ENCODE measurements at regions not wholly inside any gene's neighbourhood (a gene's known extent, or its start where the extent isn't known, plus 50 kb on each side); places are given as distances from the start of the nearest gene placed in this dataset.
A peak's percentile ranks its signal among the peaks of the same experiment; 100 is the strongest.

DNA sequence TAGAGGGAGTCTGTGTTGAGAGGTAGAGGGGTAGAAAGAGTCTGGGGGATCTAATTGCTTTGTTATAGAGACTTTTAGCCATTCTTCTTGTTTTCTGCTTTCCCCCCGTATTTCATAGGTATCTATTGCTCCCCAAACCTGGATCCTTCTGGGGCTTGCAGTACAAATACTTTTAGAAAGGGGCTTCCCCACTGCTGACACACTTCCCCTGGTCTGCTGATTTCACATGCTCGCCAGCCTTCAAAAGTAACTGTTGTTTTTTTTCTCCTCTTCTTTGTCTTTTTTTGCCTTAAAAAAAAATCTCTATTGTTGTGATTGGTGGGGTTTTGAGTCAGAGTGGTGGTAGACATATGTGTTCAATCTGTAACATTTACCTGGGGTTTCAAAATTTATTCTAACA, 300.6 kb upstream of the AZI2 start:
- DNase-seq = no peak

DNA sequence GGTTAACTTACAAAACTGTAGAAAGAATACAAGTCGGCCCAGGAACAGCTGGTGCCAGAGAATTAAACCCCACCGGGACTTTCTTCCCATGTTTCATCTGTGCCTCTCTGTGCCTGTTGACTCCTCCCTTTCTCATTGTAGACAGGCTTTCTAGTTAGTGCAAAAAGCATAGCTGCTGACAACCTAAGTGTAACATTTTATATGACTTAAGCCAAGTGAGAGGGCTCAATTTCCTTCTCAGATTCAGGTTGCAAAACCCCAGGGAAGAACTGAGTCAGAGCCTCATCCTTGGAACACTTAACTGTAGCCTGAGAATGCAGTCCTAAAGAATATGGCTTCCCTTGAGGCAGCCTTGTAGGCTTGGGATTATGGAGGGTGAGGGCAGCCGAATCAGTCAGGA, 302.5 kb upstream of the AZI2 start:
- DNase-seq = no peak

DNA sequence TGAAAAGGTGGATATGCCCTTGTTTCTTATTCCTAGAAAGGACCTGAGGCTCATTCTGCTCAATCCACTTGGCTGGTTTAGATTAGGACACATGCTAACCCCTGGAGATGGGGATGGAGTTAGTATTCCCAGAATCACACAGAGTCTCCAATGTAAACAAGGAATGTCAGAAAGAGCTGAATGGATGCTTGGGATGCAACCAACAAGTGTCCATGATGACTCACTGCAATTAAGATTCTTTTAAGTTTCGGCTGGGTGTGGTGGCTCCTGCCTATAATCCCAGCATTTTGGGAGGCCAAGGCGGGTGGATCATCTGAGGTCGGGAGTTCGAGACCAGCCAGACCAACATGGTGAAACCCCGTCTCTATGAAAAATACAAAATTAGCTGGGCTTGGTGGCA, 315.5 kb upstream of the AZI2 start:
- no peak for DNase-seq

DNA sequence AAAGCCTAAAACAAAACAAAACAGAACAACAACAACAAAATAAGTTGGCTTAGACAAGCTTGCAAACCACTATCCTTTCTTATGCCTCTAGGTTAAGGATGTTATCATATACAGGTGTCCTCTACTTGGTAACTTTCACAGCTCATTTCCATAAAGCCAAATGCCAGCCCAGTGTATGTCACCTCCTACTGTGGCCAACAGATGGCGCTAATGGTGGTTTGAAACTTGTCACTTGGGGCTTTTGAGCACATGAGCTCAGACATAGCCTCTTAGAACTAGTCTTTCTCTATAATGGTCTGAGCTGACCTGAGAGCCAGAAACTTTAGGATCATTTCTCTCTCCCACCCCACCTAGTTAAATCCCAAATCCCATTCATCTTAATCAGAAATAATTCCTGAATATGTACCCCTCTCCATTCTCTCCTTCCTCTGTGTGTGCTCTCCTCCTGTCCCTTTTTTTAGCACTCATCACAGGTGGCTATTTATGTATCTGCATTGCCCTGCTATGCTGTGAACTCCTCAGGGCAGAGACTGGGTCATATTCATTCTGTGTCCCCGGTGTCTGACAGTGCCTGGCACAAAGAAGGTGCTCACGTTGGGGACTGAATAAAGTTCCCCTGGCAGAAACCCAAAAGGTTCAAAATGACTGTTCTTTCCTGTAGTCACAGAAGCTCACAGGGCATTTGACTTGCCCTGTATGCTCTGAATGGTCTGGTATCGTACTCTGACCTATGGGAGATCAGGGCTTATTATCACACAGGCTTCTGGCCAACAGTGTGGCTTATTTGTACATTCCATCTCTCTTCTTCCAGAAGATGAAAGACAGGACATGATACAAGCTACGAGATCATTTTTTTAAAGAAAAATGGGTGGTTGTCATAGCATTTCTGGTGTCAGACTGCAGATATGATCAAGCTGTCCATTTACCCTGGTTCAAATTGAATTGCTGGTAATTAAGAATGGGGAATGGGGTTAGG, 319.3 kb upstream of the AZI2 start:
- peak; percentile 64 for DNase-seq

DNA sequence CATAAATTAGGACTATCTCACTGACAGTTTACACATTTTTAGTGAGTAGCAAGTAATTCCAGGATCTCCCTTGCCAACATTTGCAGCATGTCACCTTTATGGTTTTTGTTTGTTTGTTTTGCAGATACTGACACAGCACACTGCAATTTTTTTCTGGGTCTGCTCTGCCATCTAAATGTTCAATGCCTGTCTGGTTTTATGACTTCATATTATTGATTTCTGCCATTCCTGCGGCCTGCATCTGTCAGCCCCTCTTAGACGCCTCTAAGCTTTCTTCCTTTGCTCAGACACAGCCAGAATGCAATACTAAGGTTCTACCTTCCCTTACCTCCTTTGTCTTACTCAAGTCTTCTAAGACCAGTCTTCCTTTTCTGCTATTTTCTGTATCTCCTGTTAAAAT, 321.2 kb upstream of the AZI2 start:
- no peak for DNase-seq

DNA sequence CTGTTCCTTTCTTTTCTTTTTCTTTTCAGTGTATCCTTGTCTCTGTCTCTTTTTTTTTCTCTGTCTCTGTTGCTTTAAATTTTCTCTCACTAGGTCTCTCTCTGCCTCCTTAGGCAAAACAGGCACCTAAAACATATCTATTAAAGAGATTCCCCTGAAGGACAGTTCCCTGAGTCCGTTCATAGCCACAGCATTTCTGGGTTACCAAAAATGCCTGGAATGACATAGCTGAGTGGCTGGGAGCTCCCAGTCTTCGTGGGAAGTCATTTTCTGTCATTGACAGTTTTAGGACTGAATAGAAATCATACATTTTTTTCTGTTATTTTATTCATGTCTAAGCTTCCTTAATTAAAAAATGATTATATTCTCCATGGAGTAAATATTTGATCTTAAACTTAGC, 323.8 kb upstream of the AZI2 start:
- no peak for DNase-seq

DNA sequence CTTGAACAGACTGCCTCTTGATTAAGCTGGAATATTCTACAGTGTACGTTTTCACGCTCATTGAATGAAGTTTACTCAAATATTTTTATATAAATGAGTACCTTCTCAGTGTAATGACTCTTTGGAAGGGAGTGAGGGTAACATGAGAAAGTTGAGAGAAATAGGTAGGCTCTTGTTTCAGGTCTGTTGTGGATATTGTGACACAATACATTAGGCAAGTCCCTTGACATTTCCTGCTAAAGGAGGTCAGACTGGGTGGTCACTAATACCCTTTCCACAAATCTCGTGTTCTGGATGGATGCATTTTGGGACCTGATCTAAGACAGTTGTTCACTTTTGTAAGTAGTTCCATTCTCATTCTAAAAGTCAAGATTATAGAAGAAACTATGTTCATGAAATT, 324.8 kb upstream of the AZI2 start:
- DNase-seq = no peak

DNA sequence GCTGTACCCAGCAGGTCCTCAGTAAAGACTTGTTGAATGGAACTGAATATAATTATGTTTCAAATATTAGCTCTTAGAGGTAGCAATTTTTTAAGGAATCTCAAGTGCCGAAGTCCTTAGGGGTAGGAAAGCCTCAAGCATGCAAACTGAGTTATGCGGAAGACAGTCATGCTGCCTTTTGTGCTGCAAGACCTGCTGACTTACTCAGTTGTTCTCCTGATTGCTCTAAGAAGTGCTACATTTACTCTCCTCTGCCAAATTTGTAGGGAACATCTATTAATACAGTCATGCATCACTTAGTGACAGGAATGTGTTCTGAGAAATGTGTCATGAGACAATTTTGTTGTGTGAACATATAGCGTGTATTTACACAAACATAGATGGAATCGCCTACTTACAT, 325.6 kb upstream of the AZI2 start:
- DNase-seq = no peak

DNA sequence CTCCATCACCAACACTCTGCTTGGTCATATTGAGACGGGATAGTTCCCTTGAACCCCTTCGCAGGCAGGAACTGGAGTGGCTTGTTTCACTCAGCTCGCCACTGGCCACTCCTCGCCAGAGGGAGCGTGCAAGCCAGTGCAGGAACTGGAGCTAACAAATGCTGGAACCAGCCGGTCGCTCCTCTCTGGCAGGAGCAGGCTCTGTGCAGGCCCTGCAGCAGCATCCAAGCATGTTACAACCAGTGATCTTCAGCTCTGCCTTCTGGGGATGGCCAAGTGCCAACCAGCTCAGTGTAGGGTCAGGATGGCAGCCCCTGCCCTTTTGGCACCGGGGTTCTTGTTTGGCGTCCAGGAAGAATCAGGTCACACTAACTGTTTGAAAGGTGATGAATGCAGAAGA, 329.0 kb upstream of the AZI2 start:
- no peak for DNase-seq

DNA sequence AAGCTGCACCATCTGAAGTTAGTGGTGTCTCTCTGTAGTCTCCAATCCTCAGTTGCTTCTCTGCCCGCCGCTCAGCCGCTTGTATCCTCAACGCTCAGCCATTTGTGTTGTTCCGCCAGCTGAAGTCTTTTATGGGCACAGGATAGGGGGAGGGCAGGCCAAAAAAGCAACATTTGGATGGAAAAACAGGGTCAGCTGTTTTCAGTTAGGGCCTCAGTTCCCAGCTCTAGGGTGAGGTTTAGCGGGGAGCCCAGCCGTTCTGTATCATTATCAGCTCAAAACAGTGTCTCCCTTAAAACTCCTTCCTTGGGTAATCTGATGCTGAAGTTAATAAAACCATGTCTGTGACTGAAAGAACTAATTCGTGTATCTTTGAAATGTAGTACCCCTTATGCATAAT, 329.5 kb upstream of the AZI2 start:
- no peak for DNase-seq

DNA sequence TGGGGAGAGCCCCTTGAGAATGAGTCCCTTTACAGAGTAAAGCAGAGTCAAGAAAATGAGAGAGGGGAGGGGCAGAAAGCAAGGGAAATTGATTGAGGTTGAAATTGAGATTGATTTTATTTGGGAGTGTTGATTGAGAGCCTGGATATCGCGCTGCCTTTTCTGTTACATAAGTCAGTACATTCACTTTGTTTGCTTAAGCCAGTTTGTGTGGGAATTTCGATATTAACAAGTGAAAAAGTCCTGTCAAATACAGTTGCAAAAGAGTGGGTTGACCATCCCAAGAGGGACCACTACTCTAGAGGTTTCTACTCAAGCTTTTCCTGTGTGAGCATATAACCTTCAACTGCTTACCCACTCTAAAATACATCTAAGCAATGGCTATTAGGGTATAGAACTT, 331.4 kb upstream of the AZI2 start:
- no peak for DNase-seq

DNA sequence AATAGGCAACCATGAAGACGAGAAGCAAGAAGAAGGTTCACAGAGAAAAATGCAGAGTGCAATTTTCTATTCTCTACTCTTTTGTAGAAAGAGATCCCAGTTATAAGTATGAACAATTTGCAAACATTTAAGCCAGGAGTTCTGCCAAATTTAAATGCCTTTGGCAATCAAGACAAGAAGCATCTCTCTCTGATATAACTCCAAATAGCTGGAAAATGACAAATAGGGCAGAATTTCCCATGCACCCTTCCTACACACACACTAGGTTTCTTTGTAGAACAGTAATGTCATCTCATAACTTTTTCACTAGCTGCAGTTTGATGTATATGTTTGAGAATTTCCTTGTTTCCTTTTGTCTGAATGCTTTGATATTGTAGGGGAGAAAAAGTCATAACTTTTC, 333.5 kb upstream of the AZI2 start:
- no peak for DNase-seq

DNA sequence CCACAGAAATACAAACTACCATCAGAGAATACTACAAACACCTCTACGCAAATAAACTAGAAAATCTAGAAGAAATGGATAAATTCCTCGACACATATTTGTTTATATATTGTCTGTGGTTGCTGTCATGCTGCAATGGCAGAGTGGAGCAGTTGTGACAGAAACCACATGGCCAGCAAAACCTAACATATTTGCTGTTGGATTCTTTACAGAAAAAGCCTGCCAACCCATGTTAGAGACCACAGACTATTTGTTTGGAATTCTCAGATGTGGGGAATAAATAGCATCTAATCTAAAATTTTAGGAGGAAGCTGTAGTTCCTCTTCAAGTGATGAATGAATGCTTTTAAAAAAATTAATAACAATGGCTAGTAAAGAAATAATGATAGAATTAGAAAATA, 341.6 kb upstream of the AZI2 start:
- no peak for DNase-seq

DNA sequence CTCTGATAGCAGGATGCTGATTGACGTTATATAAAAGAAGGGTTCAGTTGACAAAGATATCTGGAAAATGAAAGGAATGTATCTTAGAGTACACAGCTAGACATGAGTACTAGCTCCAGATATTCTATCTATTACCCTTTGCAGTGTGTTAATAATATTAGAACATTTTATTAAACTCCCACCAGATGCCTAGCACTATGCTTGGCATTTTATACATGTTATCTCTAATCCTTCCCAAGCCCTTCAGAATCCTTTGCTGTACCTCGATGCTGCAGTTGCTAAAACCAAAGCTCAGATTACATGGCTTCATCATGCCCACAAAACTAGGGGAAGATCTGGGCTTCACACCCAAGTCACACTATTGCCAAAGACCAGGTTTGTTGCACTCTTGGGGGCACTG, 350.1 kb upstream of the AZI2 start:
- no peak for DNase-seq

DNA sequence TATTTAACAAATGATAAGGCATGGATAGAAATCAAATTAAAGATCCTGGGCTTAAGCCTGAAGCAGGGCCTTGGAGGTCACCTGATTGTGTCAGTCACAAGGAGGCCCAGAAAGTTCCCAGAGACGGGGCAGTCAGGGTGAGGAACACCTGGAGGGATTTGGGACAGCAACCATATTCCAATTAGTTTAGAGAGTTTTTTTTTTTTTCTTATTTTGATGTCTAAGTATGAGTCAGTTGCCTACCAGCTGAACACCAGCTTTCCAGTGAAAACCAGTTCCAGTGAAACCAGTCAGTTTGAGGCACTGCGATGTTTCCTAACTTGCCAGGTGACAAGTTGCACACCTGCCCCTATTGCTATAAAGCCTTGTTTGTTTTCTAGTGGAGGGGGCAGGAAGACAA, 350.7 kb upstream of the AZI2 start:
- DNase-seq = no peak

DNA sequence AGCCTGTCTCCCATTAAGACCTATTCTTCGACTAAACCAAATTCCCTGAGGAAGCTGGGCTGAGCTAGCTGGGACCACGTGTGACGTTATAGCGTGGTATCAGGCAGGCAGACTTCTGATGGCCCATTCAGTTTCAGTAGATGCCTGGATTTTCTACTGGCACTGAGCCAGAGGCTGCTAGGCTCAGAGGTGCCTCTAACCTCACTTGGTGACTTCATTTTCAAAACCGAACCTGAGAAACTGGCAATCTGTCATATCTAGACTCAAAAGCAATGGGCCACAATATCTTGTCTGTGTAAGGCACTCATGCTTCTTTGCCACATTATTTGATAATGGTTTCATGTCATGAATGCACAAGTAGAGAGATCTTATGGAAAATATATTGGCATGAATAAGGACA, 352.1 kb upstream of the AZI2 start:
- DNase-seq = no peak

DNA sequence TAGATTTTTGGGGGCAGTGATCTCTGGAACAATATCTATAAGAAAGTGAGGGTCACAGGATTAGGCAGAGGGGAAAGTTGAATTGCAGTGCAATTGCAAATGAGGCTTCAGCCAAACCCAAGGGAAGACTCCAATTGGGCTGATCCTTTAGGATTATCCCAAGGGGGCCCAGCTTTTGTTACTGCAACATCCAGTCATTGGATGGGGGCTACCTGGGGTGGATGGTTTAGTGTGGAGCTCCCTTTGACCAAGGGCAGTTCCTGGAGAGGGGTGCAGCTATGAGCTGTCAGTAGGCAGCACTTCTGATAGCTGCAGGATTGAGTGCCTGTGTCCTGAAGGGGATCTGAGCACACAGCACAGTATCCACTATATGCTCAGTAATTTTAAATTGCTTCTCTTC, 355.2 kb upstream of the AZI2 start:
- no peak for DNase-seq

DNA sequence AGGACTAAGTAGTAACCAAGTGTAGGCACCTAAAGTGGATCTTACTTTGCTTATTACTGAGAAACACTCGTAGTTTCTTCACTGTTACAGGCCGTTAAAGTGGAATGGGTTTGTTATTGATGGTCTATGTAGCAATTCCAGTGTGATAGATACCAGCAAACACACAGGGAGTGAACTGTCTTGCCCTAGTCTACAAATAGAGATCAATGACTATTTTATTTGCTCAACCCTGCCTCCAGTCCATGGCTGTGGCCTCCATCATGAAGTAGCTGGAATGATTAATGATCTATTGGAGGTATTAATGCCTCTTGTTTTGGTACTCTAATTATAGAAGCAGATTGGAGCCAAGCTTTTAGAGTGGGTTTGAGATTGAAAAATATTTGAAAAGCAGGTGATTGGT, 362.7 kb upstream of the AZI2 start:
- DNase-seq = no peak

DNA sequence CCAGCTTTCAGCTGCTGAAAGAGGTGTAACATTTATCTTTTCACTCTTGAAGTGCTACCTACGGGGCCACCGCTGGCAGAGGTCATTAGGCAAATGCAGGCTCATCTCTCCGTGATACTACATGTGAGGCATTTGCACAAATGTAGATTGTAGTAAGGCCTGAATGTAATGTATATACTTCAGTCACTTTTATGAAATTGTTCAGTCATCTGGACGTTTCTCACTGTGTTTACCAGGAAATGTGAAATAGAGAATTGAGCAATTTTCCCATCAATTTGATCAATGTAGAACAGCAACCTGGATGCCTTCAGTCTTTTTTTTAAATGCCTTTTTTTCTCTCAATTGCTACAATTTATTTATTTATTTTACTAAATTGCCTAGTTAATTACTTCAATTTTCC, 368.3 kb upstream of the AZI2 start:
- no peak for DNase-seq

DNA sequence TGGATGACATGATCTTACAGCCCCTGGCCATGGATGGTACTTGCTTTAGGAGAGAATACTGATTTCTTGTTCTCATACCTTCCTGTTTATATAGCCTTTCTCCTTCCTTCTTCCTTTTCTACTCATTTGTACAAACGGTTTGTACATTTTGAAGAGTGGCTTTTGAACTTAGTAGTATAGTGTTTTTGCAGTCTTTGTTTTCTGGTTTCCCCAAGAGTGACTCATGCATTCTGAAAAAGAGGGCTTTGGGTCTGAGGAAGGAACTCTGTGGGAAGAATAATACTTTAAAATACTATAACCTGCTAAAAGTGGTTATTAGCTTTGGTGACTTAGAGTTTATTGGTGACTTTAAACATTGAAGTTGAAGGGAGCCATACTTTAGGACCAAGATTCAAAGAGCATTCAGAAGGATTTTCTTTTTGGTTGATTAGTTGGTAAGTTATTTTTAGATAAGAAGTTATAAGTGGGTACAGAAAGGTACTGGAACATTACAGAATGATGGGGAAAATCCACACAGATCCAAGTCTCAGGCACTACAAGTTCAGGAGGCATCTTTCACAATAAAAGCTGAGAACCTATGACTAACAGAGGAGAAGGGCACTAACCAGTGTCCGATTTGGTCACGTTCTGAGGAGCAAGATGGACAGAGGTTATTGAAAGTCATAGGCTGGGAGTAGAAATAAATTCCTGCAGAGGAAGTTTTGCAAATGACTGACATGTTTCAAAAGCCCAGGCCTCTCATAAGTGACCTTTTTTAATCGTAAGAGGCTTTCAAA, 369.6 kb upstream of the AZI2 start:
- DNase-seq = no peak

DNA sequence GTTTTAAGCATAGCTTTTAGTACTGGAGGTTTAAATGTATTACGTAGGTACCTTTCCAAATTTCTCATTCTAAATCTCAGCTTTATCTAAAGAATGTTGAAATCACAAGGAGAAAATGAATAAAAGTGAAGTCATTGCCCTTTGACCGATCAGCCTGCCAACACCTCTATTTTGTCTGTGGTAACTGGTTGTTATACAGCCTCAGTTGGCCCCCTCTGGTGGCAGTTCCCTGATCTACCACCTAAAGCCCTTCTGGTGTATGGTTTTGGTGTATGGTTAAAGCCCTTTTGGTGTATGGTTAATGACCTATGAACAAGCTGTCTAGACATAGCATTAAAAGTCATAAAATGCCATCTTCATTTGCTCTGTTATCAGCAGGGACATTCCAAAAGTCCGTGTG, 378.2 kb upstream of the AZI2 start:
- DNase-seq = no peak

DNA sequence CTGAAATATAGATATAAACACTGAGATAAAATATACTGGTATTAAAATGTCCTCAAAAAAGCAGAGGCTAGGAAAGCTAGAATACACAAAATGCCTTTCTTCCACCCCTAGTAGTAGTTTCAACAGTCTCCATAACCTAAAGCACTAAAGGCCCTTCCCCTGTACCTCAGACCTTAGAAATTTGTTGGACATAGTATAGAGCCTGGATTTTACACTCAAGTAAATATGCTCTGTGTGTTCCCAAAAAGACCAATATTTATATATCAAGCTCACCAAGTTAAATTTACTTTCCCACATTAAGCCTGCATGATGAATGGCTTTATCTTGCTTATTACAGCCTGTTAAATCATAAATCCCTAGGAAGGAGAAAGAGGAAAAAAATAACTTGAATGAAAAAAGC, 378.7 kb upstream of the AZI2 start:
- no peak for DNase-seq

DNA sequence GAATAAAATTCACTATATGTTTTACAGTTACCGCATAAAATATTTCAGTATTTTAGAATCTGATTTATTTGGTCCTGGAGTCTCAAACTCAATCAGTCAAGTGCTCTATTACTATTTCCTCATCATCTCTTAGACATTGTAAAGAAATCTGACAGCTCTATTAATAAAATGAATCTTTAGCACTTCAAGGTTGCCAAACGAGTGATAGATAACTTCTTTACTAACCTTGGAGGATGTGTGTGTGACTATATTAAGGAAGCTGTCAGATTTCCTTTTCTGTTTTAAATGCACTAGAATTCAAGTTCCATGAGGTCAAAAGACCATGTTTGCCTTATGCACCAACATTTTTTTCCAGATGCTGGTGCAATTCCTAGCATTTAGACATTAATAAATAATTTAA, 389.8 kb upstream of the AZI2 start:
- no peak for DNase-seq

DNA sequence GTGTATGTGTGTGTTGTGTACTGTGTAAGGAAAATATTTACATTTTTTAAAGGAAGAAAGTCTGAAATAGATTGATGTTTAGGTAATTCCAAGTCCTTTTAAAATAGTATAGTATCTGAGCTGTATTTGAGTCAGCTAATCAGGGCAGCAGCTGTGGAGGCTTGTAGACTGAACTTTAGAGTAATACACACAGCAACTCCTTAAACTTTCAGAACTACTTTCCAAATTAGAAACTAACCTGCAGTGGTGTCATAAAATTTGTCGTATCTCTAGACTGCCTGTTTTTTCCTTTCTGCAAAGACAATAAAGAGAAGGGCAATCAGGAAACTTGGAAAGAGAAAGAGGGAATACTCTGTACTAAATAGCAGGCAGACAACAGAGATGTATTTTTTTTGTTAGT, 391.0 kb upstream of the AZI2 start:
- no peak for DNase-seq

DNA sequence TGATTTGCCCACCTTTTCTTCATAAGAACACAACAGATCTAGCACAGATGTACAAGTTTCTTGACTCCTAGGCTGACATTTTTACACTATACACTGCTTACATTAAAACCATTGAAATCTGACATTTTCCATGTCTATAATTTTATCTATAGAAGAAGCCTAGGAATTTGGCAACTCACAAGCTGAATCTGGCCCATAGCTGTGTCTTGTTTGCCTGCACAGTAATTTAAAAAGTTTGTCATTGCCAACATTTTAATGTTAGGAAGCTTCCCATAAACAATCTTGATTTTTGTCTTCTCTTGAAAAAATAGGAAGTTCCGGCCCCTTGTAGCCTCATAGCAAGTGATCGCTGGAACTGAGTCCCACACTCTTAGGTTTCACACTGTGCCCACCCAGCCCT, 394.6 kb upstream of the AZI2 start:
- DNase-seq = no peak

All from activated CD8-positive, alpha-beta memory T cell treated with anti-CD3 and anti-CD28 coated beads for 24 hours (primary cell).